GM12891 (cell line): ENCODE measurements at regions not wholly inside any gene's neighbourhood (a gene's known extent, or its start where the extent isn't known, plus 50 kb on each side); places are given as distances from the start of the nearest gene placed in this dataset.

Experiments
- DNase-seq: peaks from one replicate; pipeline ENCODE4 v3.0.0; 2011; ENCODE audit warnings: low spot score; ENCODE audit not compliant: insufficient read length
- FAIRE-seq: peaks from 2 replicates; lab custom pipeline; 2011; peaks lifted over from hg19 to GRCh38; lab: Jason Lieb, UNC
- PAX5 ChIP-seq: IDR thresholded peaks from 2 replicates; pipeline ENCODE4 v1.6.1; 2011; ENCODE audit warnings: low read length, moderate library complexity, mild to moderate bottlenecking; ENCODE audit not compliant: insufficient read depth, severe bottlenecking
- POLR2A ChIP-seq: IDR thresholded peaks from 2 replicates; pipeline ENCODE4 v1.6.1; 2011; ENCODE audit warnings: low read depth, low read length, control low read depth
- POLR2AphosphoS5 ChIP-seq: IDR thresholded peaks from 2 replicates; pipeline ENCODE4 v1.6.1; 2011; ENCODE audit warnings: low read depth, low read length, control low read depth
- POU2F2 ChIP-seq: IDR thresholded peaks from 2 replicates; pipeline ENCODE4 v1.6.1; 2011; ENCODE audit warnings: low read depth, mild to moderate bottlenecking, control low read depth, low read length, moderate library complexity
- SPI1 ChIP-seq: IDR thresholded peaks from 2 replicates; pipeline ENCODE4 v1.6.1; 2011; ENCODE audit warnings: low read depth, low read length, control low read depth
- TAF1 ChIP-seq: IDR thresholded peaks from 2 replicates; pipeline ENCODE4 v1.6.1; 2011; ENCODE audit warnings: low read depth, low read length, control low read depth

GRCh38 chr17:72414032-72414396 lies 293.2 kb downstream of the SOX9 start:
- DNase-seq (no peak), FAIRE-seq (no peak)
- no peak for TF ChIP-seq POLR2AphosphoS5
- no peak for TF ChIP-seq POLR2A
- no peak for TF ChIP-seq SPI1
- no peak for TF ChIP-seq POU2F2
- TF ChIP-seq TAF1, result no peak
- no peak for TF ChIP-seq PAX5

- TF ChIP-seq POU2F2 (no peak), POLR2AphosphoS5 (no peak), POLR2A (no peak), SPI1 (no peak), TAF1 (no peak), PAX5 (no peak)
- no peak for DNase-seq
- no peak for FAIRE-seq
Measured at GRCh38 chr17:72414967-72415853, 294.4 kb downstream of the SOX9 start.

- FAIRE-seq (no peak), DNase-seq (no peak)
- TF ChIP-seq SPI1, result no peak
- TF ChIP-seq POU2F2, result no peak
- TF ChIP-seq PAX5, result no peak
- no peak for TF ChIP-seq POLR2AphosphoS5
- no peak for TF ChIP-seq TAF1
- TF ChIP-seq POLR2A, result no peak
Measured at GRCh38 chr17:72416054-72416675, 295.3 kb downstream of the SOX9 start.

GRCh38 chr17:72416905-72417304 lies 296.1 kb downstream of the SOX9 start:
- DNase-seq, result no peak
- FAIRE-seq, result no peak
- TF ChIP-seq SPI1, result no peak
- no peak for TF ChIP-seq POU2F2
- TF ChIP-seq POLR2A, result no peak
- TF ChIP-seq TAF1, result no peak
- TF ChIP-seq PAX5, result no peak
- TF ChIP-seq POLR2AphosphoS5, result no peak

- TF ChIP-seq POLR2AphosphoS5 (no peak), POLR2A (no peak), POU2F2 (no peak), SPI1 (no peak), PAX5 (no peak), TAF1 (no peak)
- DNase-seq, result no peak
- FAIRE-seq, result no peak
Measured at GRCh38 chr17:72417627-72418026, 296.8 kb downstream of the SOX9 start.

GRCh38 chr17:72419866-72420774 lies 299.3 kb downstream of the SOX9 start:
- DNase-seq, result peak; percentile 44
- FAIRE-seq, result peak; percentile 80
- TF ChIP-seq POLR2A, result peak; percentile 38; the same call in 1 of the 2 replicates
- TF ChIP-seq SPI1, result no peak
- TF ChIP-seq POU2F2, result 0 out of 2 replicates have a peak, but pooled peaks have one; percentile 47
- TF ChIP-seq POLR2AphosphoS5, result 0 out of 2 replicates have a peak, but pooled peaks have one; percentile 46
- TF ChIP-seq PAX5, result no peak
- peak; percentile 28; the same call in 1 of the 2 replicates for TF ChIP-seq TAF1

GRCh38 chr17:72420775-72421127 lies 299.9 kb downstream of the SOX9 start:
- TF ChIP-seq POLR2AphosphoS5, result no peak
- DNase-seq (no peak), FAIRE-seq (no peak)

GRCh38 chr17:72421128-72422092 lies 300.6 kb downstream of the SOX9 start:
- FAIRE-seq (peak; percentile 90), DNase-seq (peak; percentile 61)
- TF ChIP-seq PAX5 (no peak), POU2F2 (peak; percentile 60; the same call in 1 of the 2 replicates), POLR2A (peak; percentile 35; the same call in 1 of the 2 replicates), SPI1 (peak; percentile 97), TAF1 (peak; percentile 21; the same call in 1 of the 2 replicates), POLR2AphosphoS5 (no peak)

GRCh38 chr17:72422204-72422504 lies 301.3 kb downstream of the SOX9 start:
- TF ChIP-seq POLR2AphosphoS5, result no peak
- no peak for TF ChIP-seq TAF1
- TF ChIP-seq POU2F2, result no peak
- no peak for TF ChIP-seq SPI1
- TF ChIP-seq PAX5, result no peak
- TF ChIP-seq POLR2A, result no peak
- FAIRE-seq (no peak), DNase-seq (no peak)
